ENCODE measurements at regions not wholly inside any gene's neighbourhood (a gene's known extent, or its start where the extent isn't known, plus 50 kb on each side); places are given as distances from the start of the nearest gene placed in this dataset.
"Not testable (repeated sequence)": the region's sequence is repeated elsewhere in the genome, so short reads cannot be mapped to it uniquely, and the experiment has no call there.

DNA sequence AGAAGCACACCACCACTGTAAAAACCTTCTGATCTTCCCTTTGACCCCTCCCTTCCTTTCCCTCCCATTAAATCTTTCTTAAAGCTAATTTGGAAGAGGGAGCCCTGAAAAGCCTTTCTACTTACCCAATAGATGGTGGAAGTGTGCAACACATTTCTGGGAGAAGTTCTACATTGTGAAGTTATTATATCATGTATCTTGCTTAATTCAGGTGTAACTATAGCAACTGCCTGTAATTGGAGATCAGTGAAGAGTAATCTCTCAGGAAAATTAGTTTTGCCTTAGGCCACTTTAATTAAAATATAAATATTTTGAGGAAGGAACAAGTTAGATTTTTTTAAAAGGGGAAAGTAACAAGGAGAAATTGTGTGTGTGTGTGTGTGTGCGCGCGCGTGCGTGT, 266.0 kb downstream of the SH3BP4 start:
- DNase-seq (ENCODE audit: low read depth in 2 of 2) = peak; percentile 44 to 50

DNA sequence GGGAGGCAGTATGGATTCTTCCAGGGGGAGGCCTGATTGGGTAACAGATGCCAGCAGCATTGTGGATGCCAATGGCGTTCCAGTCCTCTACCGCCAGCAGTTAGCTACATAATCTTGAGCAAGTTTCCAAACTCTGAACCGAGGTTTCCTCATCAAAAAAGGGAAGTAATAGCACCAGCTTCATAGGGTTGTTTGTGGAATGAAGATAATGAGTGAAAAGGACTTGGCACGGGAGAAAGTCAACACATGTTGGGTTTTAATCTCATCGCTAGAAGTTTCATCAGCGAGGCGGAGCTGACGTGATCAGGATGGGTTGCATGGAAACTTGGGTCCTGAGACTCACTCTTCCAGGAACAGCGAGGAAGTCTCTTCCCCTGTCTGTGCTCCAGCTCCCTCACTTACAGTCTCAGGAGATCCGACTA, 266.7 kb downstream of the SH3BP4 start:
- no peak for DNase-seq (ENCODE audit: low read depth in 2 of 2)

- no peak for DNase-seq (ENCODE audit: low read depth in 2 of 2)
Observed at GRCh38 chr2:235219048-235219447, 267.2 kb downstream of the SH3BP4 start.

DNA sequence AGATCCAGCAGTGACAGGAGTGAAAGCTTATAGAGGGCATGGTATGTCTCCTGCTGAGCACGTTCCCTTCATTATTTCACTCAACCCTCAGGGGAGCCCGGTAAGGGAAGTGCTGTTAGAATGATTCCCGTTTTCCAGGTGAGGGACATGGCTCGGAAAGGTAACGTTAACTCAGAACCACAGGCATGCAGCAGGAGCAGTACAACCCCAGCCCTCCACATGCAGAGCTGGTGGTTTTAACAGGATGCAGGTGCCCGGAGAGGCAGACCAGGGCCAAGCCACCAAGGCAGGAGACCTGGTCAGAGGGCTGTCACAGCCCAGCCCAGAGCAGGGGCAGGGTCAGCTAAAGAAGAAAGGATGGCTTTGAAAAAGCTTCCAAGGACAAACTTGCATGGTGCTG, 268.5 kb downstream of the SH3BP4 start:
- no peak for DNase-seq (ENCODE audit: low read depth in 2 of 2)

GRCh38 chr2:235223011-235223410, 270.8 kb upstream of the AGAP1 start:
- no peak for DNase-seq (ENCODE audit: low read depth in 2 of 2)

DNA sequence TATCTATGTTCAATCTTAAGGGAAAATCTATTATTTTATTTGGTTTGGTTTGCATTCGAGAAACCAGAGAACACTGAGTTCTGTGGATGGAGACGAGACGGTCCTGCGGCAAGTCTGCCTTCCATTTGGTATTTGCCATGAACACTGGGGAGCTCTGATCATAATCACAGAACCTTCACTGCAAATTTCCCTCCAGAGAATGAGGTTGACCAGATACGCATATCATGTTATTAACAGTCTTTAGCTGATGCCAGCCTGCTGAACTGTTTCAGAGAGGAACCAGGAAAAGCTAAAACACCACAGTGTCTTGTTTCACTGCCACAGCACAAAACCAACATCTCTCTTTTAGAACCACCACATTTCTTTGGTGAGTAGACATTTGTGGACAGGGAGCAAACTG, 269.4 kb upstream of the AGAP1 start:
- DNase-seq (ENCODE audit: low read depth in 2 of 2) = no peak

- no peak for DNase-seq (ENCODE audit: low read depth in 2 of 2)
Observed at GRCh38 chr2:235225261-235225660, 268.6 kb upstream of the AGAP1 start.

DNA sequence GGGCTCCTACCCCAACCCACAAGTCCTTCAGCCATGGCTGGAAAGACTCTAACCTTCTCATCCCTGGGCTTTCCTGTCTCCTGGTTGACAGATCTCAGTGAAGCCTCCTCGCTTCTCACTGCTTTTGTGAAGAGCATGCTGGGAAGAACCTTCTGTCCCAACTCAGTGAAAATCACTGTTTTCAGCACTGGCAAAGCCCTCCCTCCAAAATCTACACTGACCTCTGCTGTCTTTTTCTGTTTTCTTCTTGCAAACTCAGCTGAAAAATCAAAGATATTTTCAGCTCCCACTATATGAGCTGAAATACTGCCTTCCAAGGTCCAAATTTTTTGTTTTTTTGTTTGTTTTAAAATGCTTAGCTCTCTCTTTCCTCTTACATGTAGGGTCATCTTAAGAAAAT, 266.3 kb upstream of the AGAP1 start:
- DNase-seq (ENCODE audit: low read depth in 2 of 2) = no peak

DNA sequence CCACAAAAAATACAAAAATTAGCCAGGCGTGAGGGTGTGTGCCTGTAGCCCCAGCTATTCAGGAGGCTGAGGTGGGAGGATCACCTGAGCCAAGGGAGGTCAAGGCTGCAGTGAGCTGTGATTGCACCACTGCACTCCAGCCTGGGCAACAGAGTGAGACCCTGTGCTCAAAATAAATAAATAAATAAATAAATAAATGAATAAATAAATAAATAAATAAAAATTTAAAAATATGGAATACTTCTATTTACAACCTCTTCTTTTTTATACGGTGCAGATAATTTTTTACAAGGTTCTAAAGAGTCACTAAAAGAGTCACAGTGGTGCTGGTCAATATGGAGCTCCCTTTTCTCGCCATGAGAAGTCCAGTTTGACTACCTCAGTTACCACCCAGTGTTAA, 265.4 kb upstream of the AGAP1 start:
- not testable (repeated sequence) for DNase-seq (ENCODE audit: low read depth in 2 of 2)

- DNase-seq (ENCODE audit: low read depth in 2 of 2) = no peak
Observed at GRCh38 chr2:235229236-235229635, 264.6 kb upstream of the AGAP1 start.

DNA sequence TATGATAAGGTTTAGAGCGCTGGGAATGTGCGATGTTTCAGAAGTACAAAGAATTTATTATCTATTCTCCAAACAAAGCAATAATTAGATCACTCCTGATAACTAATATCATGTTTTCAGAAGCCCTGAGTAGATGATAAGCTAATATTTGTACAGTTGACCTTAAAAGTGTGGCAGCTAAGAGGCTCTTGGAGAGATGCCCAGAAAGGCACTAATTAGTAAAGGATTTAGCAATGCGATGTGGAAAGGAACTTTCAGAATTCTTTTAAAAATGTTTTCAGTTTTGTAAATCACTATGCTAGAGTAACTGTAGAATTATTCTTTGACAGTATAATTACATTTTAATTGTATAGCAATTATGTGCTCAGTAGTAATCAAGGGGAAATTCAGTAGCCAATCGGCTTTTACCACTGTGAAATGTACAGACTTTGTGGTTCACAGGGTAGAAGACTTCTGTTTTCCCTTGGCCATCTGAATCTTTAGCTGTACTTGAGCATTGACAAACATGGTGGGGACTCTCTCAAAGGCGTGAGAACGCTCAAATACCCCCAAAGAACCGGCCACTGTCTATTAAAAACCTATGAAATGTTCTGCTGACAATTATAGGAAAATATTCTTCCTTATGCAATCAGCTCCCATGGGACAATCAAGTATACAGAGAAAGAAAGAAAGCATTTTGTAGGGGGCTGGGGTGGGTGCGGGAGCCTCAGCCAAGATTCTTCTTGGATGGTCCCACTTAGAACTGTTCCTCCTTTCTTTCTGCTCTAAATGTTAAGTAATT, 262.8 kb upstream of the AGAP1 start:
- DNase-seq (ENCODE audit: low read depth in 2 of 2) = peak; percentile 58 to 63

- no peak for DNase-seq (ENCODE audit: low read depth in 2 of 2)
Observed at GRCh38 chr2:235232449-235233433, 261.1 kb upstream of the AGAP1 start.

- peak; percentile 34 to 44 for DNase-seq (ENCODE audit: low read depth in 2 of 2)
Observed at GRCh38 chr2:235234736-235235135, 259.1 kb upstream of the AGAP1 start.

- DNase-seq (ENCODE audit: low read depth in 2 of 2) = no peak
Observed at GRCh38 chr2:235235977-235236767, 257.7 kb upstream of the AGAP1 start.

DNA sequence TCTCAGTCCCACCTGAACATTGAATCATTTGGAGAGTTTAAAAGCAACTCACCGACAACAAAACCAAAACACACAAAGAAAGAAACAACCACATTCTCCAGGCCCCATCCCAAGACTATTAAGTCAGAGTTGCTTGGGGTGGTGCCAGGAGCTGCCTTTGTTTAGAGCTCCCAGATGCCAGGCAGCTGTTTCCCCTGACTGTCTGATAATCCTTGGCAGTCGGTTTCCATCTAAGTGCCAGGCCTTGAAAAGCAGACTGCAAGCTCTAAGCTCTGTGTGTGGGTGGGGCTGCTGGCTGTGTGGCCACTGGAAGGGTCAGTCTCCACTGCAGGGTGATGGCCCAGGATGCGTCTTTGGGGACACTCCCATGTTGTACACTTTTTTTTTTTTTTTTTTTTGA, 255.3 kb upstream of the AGAP1 start:
- DNase-seq (ENCODE audit: low read depth in 2 of 2) = peak; percentile 32 to 34

DNA sequence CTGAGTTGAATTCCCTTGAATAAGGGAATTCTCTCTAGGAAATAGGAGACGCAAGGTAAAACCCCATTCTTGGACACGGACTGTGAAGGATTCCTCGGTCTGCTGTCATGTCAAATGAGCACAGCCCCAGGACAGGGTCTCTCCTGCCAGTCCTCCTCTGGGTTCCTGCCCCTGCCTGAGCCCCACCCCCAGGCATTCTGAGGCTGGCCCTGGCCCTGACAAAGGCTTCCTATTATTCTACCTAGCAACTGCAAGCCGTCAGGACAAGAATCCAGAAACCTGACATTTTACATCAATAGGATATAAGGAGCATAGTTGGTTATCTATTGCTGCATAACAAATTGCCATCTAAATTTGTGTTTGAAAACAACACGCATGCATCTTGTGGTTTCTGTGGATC, 253.3 kb upstream of the AGAP1 start:
- no peak for DNase-seq (ENCODE audit: low read depth in 2 of 2)

- peak; percentile 36 to 56 for DNase-seq (ENCODE audit: low read depth in 2 of 2)
Observed at GRCh38 chr2:235244255-235245220, 249.3 kb upstream of the AGAP1 start.

DNA sequence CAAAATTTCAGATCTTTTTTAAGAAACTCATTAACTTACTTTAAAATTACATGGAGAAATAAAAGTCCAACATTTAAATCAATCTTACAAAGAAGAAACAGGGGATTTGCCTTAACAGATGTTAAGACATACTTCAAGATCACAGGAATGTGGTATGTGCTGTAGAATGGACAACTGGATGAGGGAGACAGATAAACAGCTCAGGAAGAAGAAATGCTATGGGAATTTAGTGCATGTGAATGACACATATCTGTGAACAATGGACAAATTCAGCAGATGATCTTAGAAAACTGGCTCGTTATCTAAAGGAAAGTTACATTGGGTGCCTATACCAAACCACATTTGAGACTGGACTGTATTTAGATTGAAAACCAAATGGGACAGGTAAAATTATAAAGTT, 246.8 kb upstream of the AGAP1 start:
- no peak for DNase-seq (ENCODE audit: low read depth in 2 of 2)

DNA sequence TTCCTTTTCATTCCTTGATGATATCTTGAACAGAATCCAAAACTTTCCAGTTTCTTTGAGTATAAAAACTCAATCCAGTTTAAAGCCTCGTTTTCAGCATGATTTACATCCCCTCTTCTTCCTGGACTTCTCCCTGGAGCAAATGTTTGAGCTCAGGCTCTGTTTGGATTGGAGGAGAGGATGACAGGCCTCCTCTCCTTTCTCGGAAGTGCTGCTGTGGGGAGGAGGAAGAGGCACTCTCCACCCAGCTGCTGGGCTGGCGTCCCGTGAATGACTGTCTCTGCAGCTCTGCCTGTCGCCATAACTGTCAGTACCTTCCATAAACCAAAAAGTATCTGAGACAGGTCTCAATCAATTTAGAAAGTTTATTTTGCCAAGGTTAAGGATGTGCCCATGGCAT, 238.2 kb upstream of the AGAP1 start:
- peak; percentile 14 to 19 for DNase-seq (ENCODE audit: low read depth in 2 of 2)

DNA sequence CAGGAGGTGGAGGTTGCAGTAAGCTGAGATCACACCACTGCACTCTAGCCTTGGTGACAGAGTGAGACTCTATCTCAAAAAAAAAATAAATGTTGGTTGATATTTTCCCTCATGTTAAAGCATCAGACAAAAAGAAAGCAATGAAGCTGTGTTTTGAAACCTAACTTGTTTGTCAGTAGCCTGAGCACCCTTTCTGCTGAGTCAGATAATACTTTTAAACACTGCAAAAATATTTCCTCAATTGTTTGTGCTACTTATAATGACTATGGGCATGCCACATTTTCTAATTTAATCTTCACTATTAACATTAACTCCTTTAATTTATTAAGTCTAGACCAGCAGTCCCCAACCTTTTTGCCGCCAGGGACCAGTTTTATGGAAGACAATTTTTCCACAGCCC, 236.3 kb upstream of the AGAP1 start:
- no peak for DNase-seq (ENCODE audit: low read depth in 2 of 2)

- no peak for DNase-seq (ENCODE audit: low read depth in 2 of 2)
Observed at GRCh38 chr2:235262750-235263149, 231.1 kb upstream of the AGAP1 start.
